HCT116 (cell line): ENCODE measurements at regions not wholly inside any gene's neighbourhood (a gene's known extent, or its start where the extent isn't known, plus 50 kb on each side); places are given as distances from the start of the nearest gene placed in this dataset.

Experiments used
- ATAC-seq: fragments of 200-7000 bp; cut with Tn5 transposase; 2 replicates; pipeline ENCODE4 v1.9.1; 2020; ENCODE audit warnings: mild to moderate bottlenecking, moderate library complexity
- BruUV-seq: library from RNA; stranded (reverse); fragments of 400-500 nt; replicated peaks from 2 replicates; lab custom pipeline; 2021; lab: Mats Ljungman, UMichigan
- CTCF ChIA-PET: fragments of 300-600 bp; sonication (Branson Sonifier 250); formaldehyde crosslinking; loops from one replicate; lab custom pipeline; 2021; ENCODE audit warnings: antibody characterized with exemption; lab: Charles Lee
- POLR2A ChIA-PET: fragments of 300-600, 350-600 bp; sonication (Branson Sonifier 250); formaldehyde crosslinking; loops from one replicate; lab custom pipeline; 2021; ENCODE audit warnings: antibody characterized with exemption; lab: Charles Lee
- RAD21 ChIA-PET, 2 experiments: fragments of 300-600 bp; sonication (Branson Sonifier 250); formaldehyde crosslinking; loops; one replicate each; lab custom pipeline; 2023; ENCODE audit warnings: low total read pairs in 2 of 2; ENCODE audit not compliant: uncharacterized antibody in 2 of 2, unreplicated experiment in 2 of 2, low non-redundant PET in 1 of 2; lab: Charles Lee
- DNase-seq: peaks from one replicate; pipeline ENCODE4 v3.0.0-alpha.2; 2010; ENCODE audit warnings: low read depth, low spot score
- H2AFZ ChIP-seq: fragments of 200-600 bp; shearing (Covaris generic), sonication (generic); 2 replicates; pipeline ENCODE4 v1.6.1; 2017; ENCODE audit warnings: low read depth, mixed run types, mixed read lengths, antibody characterized with exemption, low read length; ENCODE audit not compliant: poor library complexity, severe bottlenecking
- H3K27ac ChIP-seq: 2 replicates; pipeline ENCODE4 v1.5.1; 2012; ENCODE audit warnings: low read depth, low read length
- H3K27me3 ChIP-seq: fragments of 200-600 bp; sonication (generic); 2 replicates; pipeline ENCODE4 v1.6.1; 2016; ENCODE audit warnings: mixed run types, low read length, mixed read lengths; ENCODE audit not compliant: insufficient read depth
- H3K36me3 ChIP-seq, 2 experiments: fragments of 200-500 bp in 1 of 2; fragments of 200-600 bp in 1 of 2; sonication (Bioruptor generic) in 1 of 2; sonication (generic) in 1 of 2; 2 replicates each; pipeline versions ENCODE4 v1.5.1 to v1.6.1; 2014 to 2016; ENCODE audit warnings: low read length in 2 of 2, inconsistent platforms in 1 of 2, mixed read lengths in 1 of 2, mixed run types in 1 of 2; ENCODE audit not compliant: insufficient read depth in 2 of 2, control insufficient read depth in 1 of 2
- H3K4me1 ChIP-seq, 2 experiments: fragments of 200-600 bp in 1 of 2; sonication (generic) in 1 of 2; 2 replicates each; pipeline versions ENCODE4 v1.5.1 to v1.6.1; 2012 to 2017; ENCODE audit warnings: low read length in 2 of 2, inconsistent platforms in 1 of 2, mild to moderate bottlenecking in 1 of 2, mixed read lengths in 1 of 2, mixed run types in 1 of 2, moderate library complexity in 1 of 2; ENCODE audit not compliant: insufficient read depth in 2 of 2, control insufficient read depth in 1 of 2
- H3K4me2 ChIP-seq: fragments of 200-600 bp; sonication (generic); 2 replicates; pipeline ENCODE4 v1.6.1; 2017; ENCODE audit warnings: mixed run types, low read length, mixed read lengths
- H3K4me3 ChIP-seq, 2 experiments: fragments of 200-600 bp in 1 of 2; sonication (generic) in 1 of 2; replicated peaks in 1 of 2; 2 replicates each; pipeline ENCODE4 v1.5.1; 2011 to 2016; ENCODE audit warnings: low read length in 2 of 2, control low read depth in 1 of 2, low read depth in 1 of 2, mild to moderate bottlenecking in 1 of 2, mixed read lengths in 1 of 2, mixed run types in 1 of 2
- H3K79me2 ChIP-seq: fragments of 200-600 bp; sonication (generic); 2 replicates; pipeline ENCODE4 v1.6.1; 2017; ENCODE audit warnings: mild to moderate bottlenecking, mixed run types, low read length, moderate library complexity, mixed read lengths; ENCODE audit not compliant: insufficient read depth
- H3K9ac ChIP-seq: fragments of 200-600 bp; sonication (generic); 2 replicates; pipeline ENCODE4 v1.6.1; 2016; ENCODE audit warnings: low read length, mixed read lengths
- H3K9me2 ChIP-seq: fragments of 200-600 bp; sonication (generic), shearing (Covaris generic); 2 replicates; pipeline ENCODE4 v1.6.1; 2017; ENCODE audit warnings: mixed run types, mild to moderate bottlenecking, moderate library complexity; ENCODE audit not compliant: insufficient read depth
- H3K9me3 ChIP-seq, 2 experiments: fragments of 200-500 bp in 1 of 2; fragments of 200-600 bp in 1 of 2; sonication (Bioruptor generic) in 1 of 2; sonication (generic) in 1 of 2; 2 replicates each; pipeline ENCODE4 v1.6.1; 2014 to 2017; ENCODE audit warnings: low read length in 2 of 2, mixed read lengths in 2 of 2, inconsistent platforms in 1 of 2, low read depth in 1 of 2, mild to moderate bottlenecking in 1 of 2, mixed run types in 1 of 2, moderate library complexity in 1 of 2; ENCODE audit not compliant: control insufficient read depth in 1 of 2, insufficient read depth in 1 of 2
- H4K20me1 ChIP-seq: fragments of 200-600 bp; sonication (generic), shearing (Covaris generic); 2 replicates; pipeline ENCODE4 v1.6.1; 2017; ENCODE audit warnings: mixed run types, mild to moderate bottlenecking, moderate library complexity; ENCODE audit not compliant: insufficient read depth
- ELF1 ChIP-seq: IDR thresholded peaks from 2 replicates; pipeline ENCODE4 v1.6.1; 2012; ENCODE audit warnings: low read depth, borderline replicate concordance
- EZH2phosphoT487 ChIP-seq: fragments of 200-600 bp; IDR thresholded peaks from 2 replicates; pipeline ENCODE4 v1.6.1; 2018; ENCODE audit warnings: antibody characterized with exemption, borderline replicate concordance
- JUND ChIP-seq: IDR thresholded peaks from 2 replicates; pipeline ENCODE4 v1.6.1; 2012
- SIN3A ChIP-seq: IDR thresholded peaks from 2 replicates; pipeline ENCODE4 v1.6.1; 2012; ENCODE audit warnings: low read depth
- SP1 ChIP-seq: IDR thresholded peaks from 2 replicates; pipeline ENCODE4 v1.6.1; 2012; ENCODE audit warnings: low read depth
- ZFX ChIP-seq: fragments of 450-650 bp; IDR thresholded peaks from 2 replicates; pipeline ENCODE4 v1.6.1; 2017
- intact Hi-C: fragments of 100-400 bp; cut with micrococcal nuclease; formaldehyde crosslinking; loops from 2 replicates; pipeline ENCODE4 v1.10.0; 2022
- TF ChIP-seq, protein P1 (sequence below): IDR thresholded peaks from 2 replicates; pipeline ENCODE4 v1.6.1; 2012; ENCODE audit warnings: low read depth

GRCh38 chr4:124455671-124456070 lies 256.9 kb downstream of the ANKRD50 start:
- H3K9me3 ChIP-seq = no peaks in the 10 kb centered on the region
- DNase-seq (no peak), ATAC-seq (no peak)
- intact Hi-C loops = no loop called here
- TF ChIP-seq, protein P1, sequence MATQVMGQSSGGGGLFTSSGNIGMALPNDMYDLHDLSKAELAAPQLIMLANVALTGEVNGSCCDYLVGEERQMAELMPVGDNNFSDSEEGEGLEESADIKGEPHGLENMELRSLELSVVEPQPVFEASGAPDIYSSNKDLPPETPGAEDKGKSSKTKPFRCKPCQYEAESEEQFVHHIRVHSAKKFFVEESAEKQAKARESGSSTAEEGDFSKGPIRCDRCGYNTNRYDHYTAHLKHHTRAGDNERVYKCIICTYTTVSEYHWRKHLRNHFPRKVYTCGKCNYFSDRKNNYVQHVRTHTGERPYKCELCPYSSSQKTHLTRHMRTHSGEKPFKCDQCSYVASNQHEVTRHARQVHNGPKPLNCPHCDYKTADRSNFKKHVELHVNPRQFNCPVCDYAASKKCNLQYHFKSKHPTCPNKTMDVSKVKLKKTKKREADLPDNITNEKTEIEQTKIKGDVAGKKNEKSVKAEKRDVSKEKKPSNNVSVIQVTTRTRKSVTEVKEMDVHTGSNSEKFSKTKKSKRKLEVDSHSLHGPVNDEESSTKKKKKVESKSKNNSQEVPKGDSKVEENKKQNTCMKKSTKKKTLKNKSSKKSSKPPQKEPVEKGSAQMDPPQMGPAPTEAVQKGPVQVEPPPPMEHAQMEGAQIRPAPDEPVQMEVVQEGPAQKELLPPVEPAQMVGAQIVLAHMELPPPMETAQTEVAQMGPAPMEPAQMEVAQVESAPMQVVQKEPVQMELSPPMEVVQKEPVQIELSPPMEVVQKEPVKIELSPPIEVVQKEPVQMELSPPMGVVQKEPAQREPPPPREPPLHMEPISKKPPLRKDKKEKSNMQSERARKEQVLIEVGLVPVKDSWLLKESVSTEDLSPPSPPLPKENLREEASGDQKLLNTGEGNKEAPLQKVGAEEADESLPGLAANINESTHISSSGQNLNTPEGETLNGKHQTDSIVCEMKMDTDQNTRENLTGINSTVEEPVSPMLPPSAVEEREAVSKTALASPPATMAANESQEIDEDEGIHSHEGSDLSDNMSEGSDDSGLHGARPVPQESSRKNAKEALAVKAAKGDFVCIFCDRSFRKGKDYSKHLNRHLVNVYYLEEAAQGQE = no peak
- TF ChIP-seq ELF1 = no peak
- no peak for TF ChIP-seq SP1
- TF ChIP-seq EZH2phosphoT487 = no peak
- TF ChIP-seq JUND = no peak
- TF ChIP-seq SIN3A = no peak
- TF ChIP-seq ZFX = no peak
- no peaks in the 10 kb centered on the region for H3K79me2 ChIP-seq
- RAD21 ChIA-PET = no interaction called here
- POLR2A ChIA-PET = no interaction called here
- H3K9ac ChIP-seq = no peak overlapping the region
- BruUV-seq = no TSS peak
- H3K4me1 ChIP-seq = no peaks in the 10 kb centered on the region
- H3K27me3 ChIP-seq = no peaks in the 10 kb centered on the region
- H3K4me3 ChIP-seq = no peak overlapping the region
- no peak overlapping the region for H3K27ac ChIP-seq
- no peaks in the 10 kb centered on the region for H3K9me2 ChIP-seq
- H2AFZ ChIP-seq = no peak overlapping the region
- H4K20me1 ChIP-seq = no peaks in the 10 kb centered on the region
- H3K36me3 ChIP-seq = no peaks in the 10 kb centered on the region
- CTCF ChIA-PET = no interaction called here
- no peak overlapping the region for H3K4me2 ChIP-seq
